Right lobe of liver (tissue), 4 donors: ENCODE measurements at regions not wholly inside any gene's neighbourhood (a gene's known extent, or its start where the extent isn't known, plus 50 kb on each side); places are given as distances from the start of the nearest gene placed in this dataset.

Experiments used
- POLR2A ChIP-seq: fragments of 450-650 bp; IDR thresholded peaks from one replicate; pipeline ENCODE4 v1.6.1; 2017; ENCODE audit warnings: antibody characterized with exemption, mild to moderate bottlenecking
- TF ChIP-seq, protein P1 (sequence below), 4 donors: fragments of 200-600 bp in 3 of 4; fragments of 450-650 bp in 1 of 4; IDR thresholded peaks; one replicate each; pipeline versions ENCODE4 v1.5.1 to v1.8.0; 2016 to 2022; ENCODE audit warnings: antibody characterized with exemption in 4 of 4, mild to moderate bottlenecking in 2 of 4
- donor health status: DM: no; HTN: no; CAD: no.
- donor health status: DM: no; HTN: no; CAD: no.
- donor health status: DM: no; HTN: yes; CAD: no.

- TF ChIP-seq, protein P1, sequence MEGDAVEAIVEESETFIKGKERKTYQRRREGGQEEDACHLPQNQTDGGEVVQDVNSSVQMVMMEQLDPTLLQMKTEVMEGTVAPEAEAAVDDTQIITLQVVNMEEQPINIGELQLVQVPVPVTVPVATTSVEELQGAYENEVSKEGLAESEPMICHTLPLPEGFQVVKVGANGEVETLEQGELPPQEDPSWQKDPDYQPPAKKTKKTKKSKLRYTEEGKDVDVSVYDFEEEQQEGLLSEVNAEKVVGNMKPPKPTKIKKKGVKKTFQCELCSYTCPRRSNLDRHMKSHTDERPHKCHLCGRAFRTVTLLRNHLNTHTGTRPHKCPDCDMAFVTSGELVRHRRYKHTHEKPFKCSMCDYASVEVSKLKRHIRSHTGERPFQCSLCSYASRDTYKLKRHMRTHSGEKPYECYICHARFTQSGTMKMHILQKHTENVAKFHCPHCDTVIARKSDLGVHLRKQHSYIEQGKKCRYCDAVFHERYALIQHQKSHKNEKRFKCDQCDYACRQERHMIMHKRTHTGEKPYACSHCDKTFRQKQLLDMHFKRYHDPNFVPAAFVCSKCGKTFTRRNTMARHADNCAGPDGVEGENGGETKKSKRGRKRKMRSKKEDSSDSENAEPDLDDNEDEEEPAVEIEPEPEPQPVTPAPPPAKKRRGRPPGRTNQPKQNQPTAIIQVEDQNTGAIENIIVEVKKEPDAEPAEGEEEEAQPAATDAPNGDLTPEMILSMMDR (IDR thresholded peaks at IDR 0.05): no peak
- no peak for TF ChIP-seq POLR2A
These were observed 549.3 kb downstream of the METTL15 start for GRCh38 chr11:28657378-28658030.
